ENCODE measurements at regions not wholly inside any gene's neighbourhood (a gene's known extent, or its start where the extent isn't known, plus 50 kb on each side); places are given as distances from the start of the nearest gene placed in this dataset.

- ChIA-PET RAD21 (ENCODE audit: unreplicated experiment) (no interaction called here), CTCF (interaction anchor here (0.6 kb wide), 1 partner anchor 11 kb away, joined by 3 read pairs; no protein-coding TSS in a partner anchor), SMC1A (ENCODE audit: uncharacterized antibody, unreplicated experiment) (no interaction called here), POLR2A (no interaction called here)
- ATAC-seq (no peak), DNase-seq (ENCODE audit: low read depth, low spot score) (no peak), FAIRE-seq (no peak)
- in situ Hi-C loops (cut with MboI) (no loop called here), intact Hi-C loops (cut with micrococcal nuclease; ENCODE audit: unreplicated experiment) (no loop called here)
- WGBS (ENCODE audit: insufficient coverage, insufficient replicate concordance, low lambda C conversion rate, missing lambda C conversion rate) = 59% methylated on average over 5 of the region's 5 CpGs
- Histone ChIP-seq H3K79me2 (ENCODE audit: control insufficient read depth, insufficient read depth, low read length) (no peaks in the 10 kb centered on the region), H3K9ac (ENCODE audit: control insufficient read depth, insufficient read depth, low read length) (no peak overlapping the region), H3K4me2 (ENCODE audit: control insufficient read depth, insufficient read depth) (no peak overlapping the region), H4K20me1 (ENCODE audit: control insufficient read depth, insufficient read depth) (no peaks in the 10 kb centered on the region), H3K36me3 (ENCODE audit: control insufficient read depth in 2 of 2, insufficient read depth in 2 of 2, low read length in 1 of 2) (no peaks in the 10 kb centered on the region), H3K4me3 (no peak overlapping the region), H3K27me3 (replicated peaks in 1 of 2; ENCODE audit: control insufficient read depth in 2 of 2, insufficient read depth in 2 of 2, low read length in 1 of 2) (no peaks in the 10 kb centered on the region), H3K9me3 (replicated peaks; ENCODE audit: control insufficient read depth, insufficient read depth, low read length) (no peaks in the 10 kb centered on the region), H3K4me1 (ENCODE audit: control insufficient read depth, insufficient read depth, low read length) (no peaks in the 10 kb centered on the region), H3K27ac (ENCODE audit: control insufficient read depth, insufficient read depth) (no peak overlapping the region), H2AFZ (ENCODE audit: control insufficient read depth, low read depth, low read length) (no peak overlapping the region)
- TF ChIP-seq PAX5 (IDR thresholded peaks at IDR 0.05; ENCODE audit: borderline replicate concordance, low read depth, low read length) (no peak), RELA (IDR thresholded peaks at IDR 0.05; ENCODE audit: borderline replicate concordance, partially characterized antibody) (no peak), EP300 (IDR thresholded peaks at IDR 0.05; ENCODE audit: borderline replicate concordance in 1 of 2, control insufficient read depth in 1 of 2, low read depth in 2 of 2, low read length in 2 of 2) (no peak)
- no TSS peak for BruUV-seq (replicated peaks)
Observed at GRCh38 chr18:73246763-73247162, 379.0 kb upstream of the NETO1 start.

GRCh38 chr18:73245345-73245744 is 377.6 kb upstream of the NETO1 start:
- DNase-seq (ENCODE audit: low read depth, low spot score) (no peak), FAIRE-seq (no peak), ATAC-seq (no peak)
- no peaks in the 10 kb centered on the region for H3K4me1 ChIP-seq (ENCODE audit: control insufficient read depth, insufficient read depth, low read length)
- H3K27me3 ChIP-seq (replicated peaks in 1 of 2; ENCODE audit: control insufficient read depth in 2 of 2, insufficient read depth in 2 of 2, low read length in 1 of 2) = no peaks in the 10 kb centered on the region
- no peak overlapping the region for H3K9ac ChIP-seq (ENCODE audit: control insufficient read depth, insufficient read depth, low read length)
- no peak overlapping the region for H3K27ac ChIP-seq (ENCODE audit: control insufficient read depth, insufficient read depth)
- ChIA-PET POLR2A (no interaction called here), SMC1A (ENCODE audit: uncharacterized antibody, unreplicated experiment) (interaction anchor here (0.6 kb wide), 1 partner anchor 53 kb away, joined by 3 read pairs; no protein-coding TSS in a partner anchor), RAD21 (ENCODE audit: unreplicated experiment) (no interaction called here), CTCF (no interaction called here)
- 57% methylated on average over 4 of the region's 4 CpGs for WGBS (ENCODE audit: insufficient coverage, insufficient replicate concordance, low lambda C conversion rate, missing lambda C conversion rate)
- H3K4me2 ChIP-seq (ENCODE audit: control insufficient read depth, insufficient read depth) = no peak overlapping the region
- BruUV-seq (replicated peaks) = no TSS peak
- H3K4me3 ChIP-seq = no peak overlapping the region
- no peaks in the 10 kb centered on the region for H3K9me3 ChIP-seq (replicated peaks; ENCODE audit: control insufficient read depth, insufficient read depth, low read length)
- intact Hi-C loops (cut with micrococcal nuclease; ENCODE audit: unreplicated experiment) (no loop called here), in situ Hi-C loops (cut with MboI) (no loop called here)
- H4K20me1 ChIP-seq (ENCODE audit: control insufficient read depth, insufficient read depth) = no peaks in the 10 kb centered on the region
- TF ChIP-seq ZNF592 (IDR thresholded peaks at IDR 0.05) (no peak), SP1 (IDR thresholded peaks at IDR 0.05; ENCODE audit: low read depth, low read length) (no peak)
- no peaks in the 10 kb centered on the region for H3K79me2 ChIP-seq (ENCODE audit: control insufficient read depth, insufficient read depth, low read length)
- H3K36me3 ChIP-seq (ENCODE audit: control insufficient read depth in 2 of 2, insufficient read depth in 2 of 2, low read length in 1 of 2) = no peaks in the 10 kb centered on the region
- no peak overlapping the region for H2AFZ ChIP-seq (ENCODE audit: control insufficient read depth, low read depth, low read length)
